Right lobe of liver (tissue), 6 donors: ENCODE measurements at regions not wholly inside any gene's neighbourhood (a gene's known extent, or its start where the extent isn't known, plus 50 kb on each side); places are given as distances from the start of the nearest gene placed in this dataset.

Source experiments
- ATAC-seq, 4 donors: fragments of 200-7000 bp; cut with Tn5 transposase; one replicate each; pipeline ENCODE4 v1.9.1; 2020; ENCODE audit warnings: mild to moderate bottlenecking in 4 of 4, moderate library complexity in 4 of 4
- DNase-seq, 3 donors: peaks; one replicate each; pipeline ENCODE4 v3.0.0-alpha.2; 2020
- H3K27ac ChIP-seq, 3 donors: fragments of 200-600 bp; one replicate each; pipeline ENCODE4 v1.8.0; 2022
- H3K27me3 ChIP-seq, 2 donors: fragments of 200-600 bp; one replicate each; pipeline ENCODE4 v1.8.0; 2022
- H3K36me3 ChIP-seq, 4 donors: fragments of 200-600 bp; sonication (generic) in 1 of 4; one replicate each; pipeline versions ENCODE4 v1.5.1 to v1.8.0; 2017 to 2022; ENCODE audit warnings: control low read depth in 1 of 4
- H3K4me1 ChIP-seq, 4 donors: fragments of 200-600 bp; sonication (generic) in 1 of 4; one replicate each; pipeline versions ENCODE4 v1.5.1 to v1.8.0; 2017 to 2022; ENCODE audit warnings: control low read depth in 1 of 4
- H3K4me3 ChIP-seq, 3 donors: fragments of 200-600 bp; one replicate each; pipeline ENCODE4 v1.8.0; 2022
- H3K9me3 ChIP-seq, 4 donors: fragments of 200-600 bp; sonication (generic) in 1 of 4; one replicate each; pipeline versions ENCODE4 v1.5.1 to v1.8.0; 2017 to 2022; ENCODE audit warnings: control low read depth in 1 of 4
- POLR2A ChIP-seq: fragments of 450-650 bp; IDR thresholded peaks from one replicate; pipeline ENCODE4 v1.6.1; 2017; ENCODE audit warnings: antibody characterized with exemption, mild to moderate bottlenecking
- WGBS: methylation state at CpG from one replicate; pipeline ENCODE4 v1.1.6; 2018; ENCODE audit warnings: low coverage, low lambda C conversion rate; ENCODE audit not compliant: insufficient coverage; ENCODE audit errors: missing lambda C conversion rate; 5-methylcytosine and 5-hydroxymethylcytosine counted together
- intact Hi-C, 2 donors: fragments of 100-400 bp; cut with DNase I; formaldehyde crosslinking; loops; one replicate each; pipeline versions ENCODE4 v1.11.2 to v1.14.1; 2022
- TF ChIP-seq, protein P1 (sequence below), 4 donors: fragments of 200-600 bp in 3 of 4; fragments of 450-650 bp in 1 of 4; IDR thresholded peaks; one replicate each; pipeline versions ENCODE4 v1.5.1 to v1.8.0; 2016 to 2022; ENCODE audit warnings: antibody characterized with exemption in 4 of 4, mild to moderate bottlenecking in 2 of 4
- donor health status: DM: no; HTN: yes; CAD: no.
- donor health status: DM: no; HTN: no; CAD: no.
- donor health status: DM: no; HTN: no; CAD: no.
- donor health status: DM: no; HTN: yes; CAD: no.
- donor health status: DM: no; HTN: yes; CAD: no.

GRCh38 chr13:54317722-54318121 is 1289.1 kb downstream of the OLFM4 start:
- no peak overlapping the region for H3K4me3 ChIP-seq
- H3K27ac ChIP-seq = no peak overlapping the region
- no peaks in the 10 kb centered on the region for H3K9me3 ChIP-seq
- H3K27me3 ChIP-seq = no peaks in the 10 kb centered on the region
- 40% methylated on average over 1 of the region's 8 CpGs for WGBS
- DNase-seq (no peak), ATAC-seq (peak in 1 of 4 donors; percentile 40)
- no peaks in the 10 kb centered on the region for H3K4me1 ChIP-seq
- TF ChIP-seq POLR2A = no peak
- TF ChIP-seq, protein P1, sequence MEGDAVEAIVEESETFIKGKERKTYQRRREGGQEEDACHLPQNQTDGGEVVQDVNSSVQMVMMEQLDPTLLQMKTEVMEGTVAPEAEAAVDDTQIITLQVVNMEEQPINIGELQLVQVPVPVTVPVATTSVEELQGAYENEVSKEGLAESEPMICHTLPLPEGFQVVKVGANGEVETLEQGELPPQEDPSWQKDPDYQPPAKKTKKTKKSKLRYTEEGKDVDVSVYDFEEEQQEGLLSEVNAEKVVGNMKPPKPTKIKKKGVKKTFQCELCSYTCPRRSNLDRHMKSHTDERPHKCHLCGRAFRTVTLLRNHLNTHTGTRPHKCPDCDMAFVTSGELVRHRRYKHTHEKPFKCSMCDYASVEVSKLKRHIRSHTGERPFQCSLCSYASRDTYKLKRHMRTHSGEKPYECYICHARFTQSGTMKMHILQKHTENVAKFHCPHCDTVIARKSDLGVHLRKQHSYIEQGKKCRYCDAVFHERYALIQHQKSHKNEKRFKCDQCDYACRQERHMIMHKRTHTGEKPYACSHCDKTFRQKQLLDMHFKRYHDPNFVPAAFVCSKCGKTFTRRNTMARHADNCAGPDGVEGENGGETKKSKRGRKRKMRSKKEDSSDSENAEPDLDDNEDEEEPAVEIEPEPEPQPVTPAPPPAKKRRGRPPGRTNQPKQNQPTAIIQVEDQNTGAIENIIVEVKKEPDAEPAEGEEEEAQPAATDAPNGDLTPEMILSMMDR (IDR thresholded peaks at IDR 0.05) = no peak
- intact Hi-C loops = no loop called here
- H3K36me3 ChIP-seq = no peaks in the 10 kb centered on the region

- DNase-seq = no peak
- no peak for ATAC-seq
- intact Hi-C loops = no loop called here
- Histone ChIP-seq H3K27me3 (no peaks in the 10 kb centered on the region), H3K27ac (no peak overlapping the region), H3K4me1 (no peaks in the 10 kb centered on the region), H3K9me3 (no peaks in the 10 kb centered on the region), H3K36me3 (no peaks in the 10 kb centered on the region), H3K4me3 (no peak overlapping the region)
- TF ChIP-seq, protein P1 (IDR thresholded peaks at IDR 0.05) = no peak
- TF ChIP-seq POLR2A = no peak
Measured at GRCh38 chr13:54337540-54337939, 1308.9 kb downstream of the OLFM4 start.

DNA sequence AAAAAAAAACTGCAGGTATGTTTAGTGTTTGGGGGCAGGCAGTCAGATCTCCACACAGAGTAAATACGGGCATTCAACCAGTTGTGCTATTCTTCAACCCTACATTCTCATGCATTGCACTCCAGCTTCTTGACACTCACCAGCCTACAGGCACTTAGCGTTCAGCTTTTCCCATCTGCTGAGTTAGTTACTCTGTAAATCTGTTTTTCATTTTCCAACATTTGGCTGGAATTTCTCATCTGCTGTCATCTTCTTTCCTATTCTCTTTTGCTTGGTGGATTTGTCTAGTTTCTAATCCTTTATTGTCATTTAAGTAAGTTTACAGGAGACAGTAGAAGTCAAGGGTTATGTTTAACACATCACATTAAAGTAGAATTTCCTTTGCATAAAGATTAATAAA is 1318.9 kb downstream of the OLFM4 start:
- ATAC-seq (no peak), DNase-seq (no peak)
- H3K4me3 ChIP-seq = no peak overlapping the region
- no peaks in the 10 kb centered on the region for H3K36me3 ChIP-seq
- no peaks in the 10 kb centered on the region for H3K9me3 ChIP-seq
- H3K27me3 ChIP-seq = no peaks in the 10 kb centered on the region
- 54% methylated on average over 2 of the region's 2 CpGs for WGBS
- H3K4me1 ChIP-seq = no peaks in the 10 kb centered on the region
- no peak overlapping the region for H3K27ac ChIP-seq
- TF ChIP-seq, protein P1 (IDR thresholded peaks at IDR 0.05) = no peak
- TF ChIP-seq POLR2A = no peak
- intact Hi-C loops = no loop called here

DNA sequence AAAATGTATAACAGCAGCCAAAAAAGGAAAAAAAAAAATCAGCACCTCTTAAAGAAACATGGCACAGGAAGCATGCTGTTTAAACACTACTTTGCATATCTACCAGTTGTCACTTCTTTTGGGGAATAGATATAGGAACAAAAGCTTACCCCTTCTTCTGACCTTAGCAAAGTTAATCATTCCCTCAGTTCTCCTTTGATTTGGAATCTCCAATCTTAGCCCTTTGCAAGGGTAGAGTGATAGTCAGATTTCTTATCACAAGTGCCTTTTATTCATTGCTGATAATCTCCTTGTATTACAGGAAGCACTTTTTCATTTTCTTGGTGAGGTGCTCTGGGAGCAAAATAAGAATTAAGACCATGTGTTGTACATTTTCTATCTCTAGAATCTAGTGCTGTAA is 1327.6 kb downstream of the OLFM4 start:
- no peak overlapping the region for H3K27ac ChIP-seq
- DNase-seq (no peak), ATAC-seq (no peak)
- no peaks in the 10 kb centered on the region for H3K36me3 ChIP-seq
- no peaks in the 10 kb centered on the region for H3K27me3 ChIP-seq
- H3K9me3 ChIP-seq = no peaks in the 10 kb centered on the region
- TF ChIP-seq POLR2A = no peak
- TF ChIP-seq, protein P1 (IDR thresholded peaks at IDR 0.05) = no peak
- intact Hi-C loops = no loop called here
- no peaks in the 10 kb centered on the region for H3K4me1 ChIP-seq
- no peak overlapping the region for H3K4me3 ChIP-seq

- intact Hi-C loops = no loop called here
- no peaks in the 10 kb centered on the region for H3K36me3 ChIP-seq
- no peak for ATAC-seq
Measured at GRCh38 chr13:54356849-54357248, 1328.2 kb downstream of the OLFM4 start.

More at GRCh38 chr13:54356849-54357248, 1328.2 kb downstream of the OLFM4 start:
- WGBS = 53% methylated on average over 1 of the region's 1 CpG
- H3K9me3 ChIP-seq = no peaks in the 10 kb centered on the region
- no peak for TF ChIP-seq POLR2A
- TF ChIP-seq, protein P1 (IDR thresholded peaks at IDR 0.05) = no peak
- no peak overlapping the region for H3K4me3 ChIP-seq
- H3K4me1 ChIP-seq = no peaks in the 10 kb centered on the region
- no peak for DNase-seq
- H3K27me3 ChIP-seq = no peaks in the 10 kb centered on the region
- H3K27ac ChIP-seq = no peak overlapping the region
